Psoas muscle (tissue), 7 donors: ENCODE measurements at regions not wholly inside any gene's neighbourhood (a gene's known extent, or its start where the extent isn't known, plus 50 kb on each side); places are given as distances from the start of the nearest gene placed in this dataset.

Experiments
- ATAC-seq, 4 donors: fragments of 200-7000 bp; cut with Tn5 transposase; one replicate each; pipeline ENCODE4 v1.9.1; 2020; ENCODE audit warnings: moderate library complexity in 3 of 4, mild to moderate bottlenecking in 2 of 4
- DNase-seq, 2 donors: peaks; one replicate each; pipeline ENCODE4 v3.0.0-alpha.2; 2020
- H3K27ac ChIP-seq: fragments of 200-600 bp; one replicate; pipeline ENCODE4 v1.8.0; 2022
- H3K27me3 ChIP-seq, 3 donors: fragments of 200-600 bp in 1 of 3; one replicate each; pipeline versions ENCODE4 v1.6.1 to v1.8.0; 2013 to 2022; ENCODE audit warnings: low read length in 2 of 3, mild to moderate bottlenecking in 2 of 3, moderate library complexity in 1 of 3; ENCODE audit not compliant: insufficient read depth in 3 of 3
- H3K36me3 ChIP-seq, 2 donors: fragments of 200-600 bp in 1 of 2; one replicate each; pipeline versions ENCODE4 v1.6.1 to v1.8.0; 2013 to 2022; ENCODE audit warnings: low read depth in 1 of 2, mild to moderate bottlenecking in 1 of 2, moderate library complexity in 1 of 2; ENCODE audit not compliant: insufficient read depth in 1 of 2
- H3K4me1 ChIP-seq: fragments of 200-600 bp; one replicate; pipeline ENCODE4 v1.8.0; 2022
- H3K4me3 ChIP-seq: fragments of 200-600 bp; one replicate; pipeline ENCODE4 v1.8.0; 2022; ENCODE audit warnings: mild to moderate bottlenecking
- H3K9me3 ChIP-seq: fragments of 200-600 bp; one replicate; pipeline ENCODE4 v1.8.0; 2022
- WGBS, 3 donors: extraction: QIAGEN DNeasy Blood & Tissue Kit; methylation state at CpG; one replicate each; pipeline versions ENCODE4 v1.1.6 to v1.1.7; 2013; 5-methylcytosine and 5-hydroxymethylcytosine counted together
- intact Hi-C, 2 donors: fragments of 100-400 bp; cut with DNase I; formaldehyde crosslinking; loops; one replicate each; pipeline versions ENCODE4 v1.11.0 to v1.14.2; 2022
- TF ChIP-seq, protein P1 (sequence below): fragments of 200-600 bp; IDR thresholded peaks from one replicate; pipeline ENCODE4 v1.8.0; 2022; ENCODE audit warnings: antibody characterized with exemption
- donor health status: healthy with polysubstance abuse.
- donor health status: DM: no; HTN: no; CAD: no; lungs with moderate emphysema.
- donor health status: Bipolar disorder and iron deficiency.
- donor health status: healthy.
- donor health status: DM: yes; HTN: yes; CAD: no.
- donor health status: DM: no; HTN: no; CAD: no.
- donor health status: DM: yes; HTN: yes; CAD: no.

DNA sequence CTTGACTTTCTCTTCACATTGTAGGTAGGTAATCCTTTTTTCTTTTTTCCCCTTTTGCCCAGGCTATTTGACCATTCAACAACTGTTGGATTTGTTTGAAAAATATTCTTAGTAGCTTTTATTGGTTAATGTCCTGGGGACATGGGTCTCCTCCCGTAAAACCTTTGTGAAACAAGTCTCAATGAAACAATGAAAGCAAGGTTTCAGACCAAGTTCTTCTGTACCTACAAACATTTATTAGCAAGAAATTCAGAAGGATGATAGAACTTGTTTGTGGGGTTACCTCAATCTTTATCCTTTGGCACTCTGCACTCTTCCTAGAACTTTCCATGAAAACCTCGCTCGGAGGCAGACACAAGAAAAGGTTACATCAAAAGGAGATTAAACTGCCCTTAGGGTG, 190.7 kb upstream of the ANK2 start:
- no peaks in the 10 kb centered on the region for H3K36me3 ChIP-seq

DNA sequence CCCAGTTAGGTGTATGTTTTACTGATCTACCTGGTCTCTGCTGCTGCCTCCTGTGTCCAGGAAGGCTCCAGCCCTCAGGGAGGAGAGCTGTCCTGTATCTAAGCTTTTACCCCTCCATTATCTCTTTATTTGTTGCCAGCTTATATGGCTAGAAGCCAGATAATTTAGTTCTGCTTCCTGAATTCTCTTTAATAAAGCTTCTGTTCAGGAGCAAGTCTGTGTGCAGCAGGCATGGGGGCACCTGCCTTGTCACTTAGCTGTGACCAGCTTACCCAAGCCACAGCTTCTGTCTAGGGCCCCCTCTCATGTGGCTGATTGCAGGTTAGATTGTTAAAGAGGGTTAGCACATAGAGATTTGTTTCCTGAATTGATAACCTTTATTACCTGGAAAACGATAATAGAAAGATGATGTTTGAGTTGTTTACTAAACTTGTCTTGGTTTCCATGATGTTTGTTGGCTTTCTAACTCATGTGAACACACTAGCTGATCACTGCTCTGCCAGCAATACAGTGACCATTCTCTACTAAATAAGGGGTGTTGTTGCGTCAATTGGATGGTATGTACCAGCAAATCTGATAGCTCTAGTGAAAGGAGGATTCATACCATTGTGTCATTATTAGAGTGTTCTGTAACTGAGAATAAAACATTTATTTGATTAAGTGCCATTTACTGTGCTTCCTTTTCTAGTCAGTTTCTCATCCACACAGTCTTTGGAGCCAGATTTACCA, 189.8 kb upstream of the ANK2 start:
- ATAC-seq, result peak in 2 of 4 donors; percentile 46 to 64
- Histone ChIP-seq H3K27ac (no peak overlapping the region), H3K27me3 (no peaks in the 10 kb centered on the region), H3K36me3 (no peaks in the 10 kb centered on the region), H3K9me3 (no peaks in the 10 kb centered on the region), H3K4me3 (no peak overlapping the region), H3K4me1 (peaks cover 17% of the 10 kb centered on the region)
- no peak for DNase-seq
- intact Hi-C loops, result no loop called here
- TF ChIP-seq, protein P1, sequence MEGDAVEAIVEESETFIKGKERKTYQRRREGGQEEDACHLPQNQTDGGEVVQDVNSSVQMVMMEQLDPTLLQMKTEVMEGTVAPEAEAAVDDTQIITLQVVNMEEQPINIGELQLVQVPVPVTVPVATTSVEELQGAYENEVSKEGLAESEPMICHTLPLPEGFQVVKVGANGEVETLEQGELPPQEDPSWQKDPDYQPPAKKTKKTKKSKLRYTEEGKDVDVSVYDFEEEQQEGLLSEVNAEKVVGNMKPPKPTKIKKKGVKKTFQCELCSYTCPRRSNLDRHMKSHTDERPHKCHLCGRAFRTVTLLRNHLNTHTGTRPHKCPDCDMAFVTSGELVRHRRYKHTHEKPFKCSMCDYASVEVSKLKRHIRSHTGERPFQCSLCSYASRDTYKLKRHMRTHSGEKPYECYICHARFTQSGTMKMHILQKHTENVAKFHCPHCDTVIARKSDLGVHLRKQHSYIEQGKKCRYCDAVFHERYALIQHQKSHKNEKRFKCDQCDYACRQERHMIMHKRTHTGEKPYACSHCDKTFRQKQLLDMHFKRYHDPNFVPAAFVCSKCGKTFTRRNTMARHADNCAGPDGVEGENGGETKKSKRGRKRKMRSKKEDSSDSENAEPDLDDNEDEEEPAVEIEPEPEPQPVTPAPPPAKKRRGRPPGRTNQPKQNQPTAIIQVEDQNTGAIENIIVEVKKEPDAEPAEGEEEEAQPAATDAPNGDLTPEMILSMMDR, result no peak
- 73 to 90% (median 81%) methylated on average over 2 of the region's 2 CpGs for WGBS, 3 donors

More for the DNA sequence above, 190.7 kb upstream of the ANK2 start:
- no peak for DNase-seq
- no peak overlapping the region for H3K27ac ChIP-seq
- H3K27me3 ChIP-seq, result no peaks in the 10 kb centered on the region
- 95 to 97% (median 95%) methylated on average over 3 of the region's 3 CpGs for WGBS, 3 donors
- H3K4me1 ChIP-seq, result peaks cover 17% of the 10 kb centered on the region
- intact Hi-C loops, result no loop called here
- TF ChIP-seq, protein P1, result no peak
- no peaks in the 10 kb centered on the region for H3K9me3 ChIP-seq
- no peak for ATAC-seq
- no peak overlapping the region for H3K4me3 ChIP-seq

DNA sequence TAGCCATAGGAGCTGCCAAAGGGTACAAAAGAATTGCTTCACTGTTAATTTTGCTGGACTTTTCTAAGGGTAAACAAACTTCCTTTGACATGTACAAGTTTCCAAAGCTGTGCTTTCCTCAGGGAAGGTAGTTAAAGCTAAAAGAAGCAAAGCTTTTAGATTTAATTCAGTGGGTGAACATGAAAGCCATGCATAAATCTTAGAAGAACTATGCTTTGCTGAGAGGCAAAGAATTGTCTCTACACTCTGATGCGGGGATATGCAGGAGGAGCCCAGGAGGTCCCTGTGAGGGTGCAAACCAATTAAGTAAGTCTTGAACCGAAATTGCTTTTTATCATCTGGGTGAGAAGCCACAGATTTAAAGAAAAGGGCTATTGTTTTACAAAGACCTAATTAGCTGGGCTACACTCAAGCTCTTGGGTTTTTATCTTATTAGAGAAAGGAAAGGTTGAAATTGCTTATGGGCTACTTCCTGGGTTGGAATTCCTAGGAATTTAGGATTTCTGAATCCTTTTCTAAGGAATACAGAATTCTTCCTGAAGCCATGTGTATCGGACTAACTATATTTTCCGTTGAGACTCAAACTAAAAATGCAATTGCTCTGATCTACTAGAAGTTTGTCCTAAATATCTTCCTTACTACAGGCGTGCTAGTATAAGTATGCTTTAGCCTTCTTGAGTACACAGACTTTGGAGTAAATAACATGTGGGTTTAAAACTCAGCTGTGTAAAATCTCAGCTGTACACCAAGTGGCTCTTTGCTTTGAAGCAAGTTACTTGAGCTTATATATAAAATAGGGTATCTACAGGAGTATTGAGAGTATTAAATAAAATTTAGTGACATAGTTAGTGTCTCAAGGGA, 188.4 kb upstream of the ANK2 start:
- H3K36me3 ChIP-seq, result no peaks in the 10 kb centered on the region
- DNase-seq, result no peak
- no peak overlapping the region for H3K27ac ChIP-seq
- no peak for ATAC-seq
- H3K27me3 ChIP-seq, result no peaks in the 10 kb centered on the region
- H3K4me1 ChIP-seq, result peaks cover 17% of the 10 kb centered on the region
- intact Hi-C loops, result no loop called here
- H3K9me3 ChIP-seq, result no peaks in the 10 kb centered on the region
- no peak overlapping the region for H3K4me3 ChIP-seq
- TF ChIP-seq, protein P1, result no peak
- 69 to 74% (median 72%) methylated on average over 5 of the region's 5 CpGs for WGBS, 3 donors

DNA sequence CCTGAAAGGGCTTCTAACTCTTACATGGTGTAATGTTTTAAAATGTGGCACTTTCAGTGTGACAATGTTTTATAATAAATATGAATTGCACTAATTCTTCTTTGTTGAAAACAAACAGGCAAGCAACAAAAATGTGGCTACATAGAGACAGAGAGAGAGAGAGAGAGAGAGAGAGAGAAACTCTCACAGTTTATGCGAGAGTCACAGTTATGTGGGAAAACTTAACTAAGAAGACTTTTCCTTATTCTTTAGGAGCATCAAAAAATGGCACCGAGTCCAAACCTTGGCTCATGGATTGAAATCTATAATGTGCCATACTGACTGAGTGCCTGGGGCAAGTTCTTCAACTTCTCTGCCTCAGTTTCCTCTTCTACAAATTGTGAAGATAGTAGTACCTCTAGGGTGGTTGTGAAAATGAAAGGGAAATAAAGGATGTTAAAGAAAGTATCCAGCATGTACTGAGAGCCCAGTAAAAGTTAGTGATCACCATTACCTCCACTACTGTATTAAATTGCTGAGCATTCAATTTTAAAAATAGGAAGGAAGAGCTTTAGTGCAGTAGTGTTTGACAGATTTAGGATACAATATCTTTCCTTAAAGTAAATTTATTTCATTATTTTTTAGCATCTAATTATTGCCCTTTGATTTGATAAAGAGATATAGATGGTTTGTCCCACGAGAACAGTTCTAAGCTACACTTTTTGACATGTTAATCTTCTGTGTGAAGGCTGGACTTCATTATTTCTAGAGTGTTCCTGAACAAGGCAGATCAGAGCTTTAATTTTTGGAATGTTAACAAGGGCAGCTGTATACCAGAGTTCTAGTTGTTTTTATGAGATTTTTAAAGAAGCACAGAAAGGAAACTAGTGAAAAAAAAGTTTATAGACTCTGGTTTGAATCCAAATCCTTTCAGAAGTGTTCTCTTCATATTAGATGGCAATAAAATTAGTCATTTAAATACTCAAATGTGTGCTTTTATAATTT, 187.5 kb upstream of the ANK2 start:
- no peak for ATAC-seq
- Histone ChIP-seq H3K27me3 (no peaks in the 10 kb centered on the region), H3K9me3 (no peaks in the 10 kb centered on the region), H3K4me1 (peaks cover 12% of the 10 kb centered on the region), H3K36me3 (no peaks in the 10 kb centered on the region), H3K27ac (no peak overlapping the region), H3K4me3 (no peak overlapping the region)
- 56 to 72% (median 61%) methylated on average over 3 of the region's 3 CpGs for WGBS, 3 donors
- TF ChIP-seq, protein P1, result no peak
- intact Hi-C loops, result no loop called here
- DNase-seq, result no peak
